ENCODE measurements at regions not wholly inside any gene's neighbourhood (a gene's known extent, or its start where the extent isn't known, plus 50 kb on each side); places are given as distances from the start of the nearest gene placed in this dataset.

- no peak for DNase-seq (ENCODE audit: low read depth, low spot score)
Observed at GRCh38 chr1:192862271-192862670, 53.4 kb downstream of the RGS2 start.

DNA sequence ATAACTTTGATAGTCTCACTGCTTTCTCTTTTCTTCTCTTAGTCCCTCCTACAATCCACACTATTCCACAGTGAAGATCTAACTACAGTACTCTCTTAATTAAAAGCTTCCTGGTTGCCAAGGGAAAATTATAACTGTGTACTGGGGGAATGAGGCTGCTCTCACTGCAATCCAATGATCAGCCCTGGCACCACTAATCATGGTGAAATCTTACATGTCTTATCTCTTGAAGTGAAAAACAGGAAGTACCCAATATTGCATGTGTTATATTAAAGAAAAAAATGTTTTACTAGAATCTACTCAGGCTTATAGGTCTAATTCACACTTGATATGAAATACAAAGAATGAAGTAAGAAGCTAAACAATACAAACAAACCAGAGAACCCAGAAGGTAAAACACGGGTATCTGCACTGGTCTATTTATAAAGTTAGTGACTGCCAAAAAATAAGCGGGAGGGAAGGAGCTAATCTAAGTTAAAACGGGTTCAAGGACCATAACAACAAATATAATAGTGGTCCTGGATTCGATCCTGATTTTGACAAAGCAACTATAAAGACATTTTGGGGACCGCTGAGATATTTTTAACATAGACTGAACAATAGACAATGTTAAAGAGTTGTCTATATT, 57.5 kb downstream of the RGS2 start:
- Histone ChIP-seq H3K36me3 (ENCODE audit: insufficient read depth, insufficient read length, low read length) (no peaks in the 10 kb centered on the region), H3K9ac (ENCODE audit: insufficient read length, low read depth) (no peak overlapping the region), H3K9me3 (ENCODE audit: insufficient read depth, low read length) (no peaks in the 10 kb centered on the region), H3K27me3 (ENCODE audit: insufficient read depth, insufficient read length) (no peaks in the 10 kb centered on the region), H3K4me3 (ENCODE audit: insufficient read length, low read depth) (no peak overlapping the region), H3K4me1 (ENCODE audit: insufficient read depth, insufficient read length) (no peaks in the 10 kb centered on the region)
- no peak for DNase-seq (ENCODE audit: low read depth, low spot score)
- TF ChIP-seq ZNF274 (IDR thresholded peaks at IDR 0.05; ENCODE audit: low read depth, low read length) = no peak
- TF ChIP-seq YY1 (IDR thresholded peaks at IDR 0.05; ENCODE audit: insufficient read depth, insufficient read length) = no peak
- TF ChIP-seq SUZ12 (IDR thresholded peaks at IDR 0.05; ENCODE audit: extremely low read depth, insufficient read depth, insufficient read length) = no peak

More at GRCh38 chr1:192862271-192862670, 53.4 kb downstream of the RGS2 start:
- H3K4me1 ChIP-seq (ENCODE audit: insufficient read depth, insufficient read length) = no peaks in the 10 kb centered on the region
- H3K27me3 ChIP-seq (ENCODE audit: insufficient read depth, insufficient read length) = no peaks in the 10 kb centered on the region
- TF ChIP-seq SUZ12 (IDR thresholded peaks at IDR 0.05; ENCODE audit: extremely low read depth, insufficient read depth, insufficient read length) = no peak
- no peak for TF ChIP-seq ZNF274 (IDR thresholded peaks at IDR 0.05; ENCODE audit: low read depth, low read length)
- no peak for TF ChIP-seq YY1 (IDR thresholded peaks at IDR 0.05; ENCODE audit: insufficient read depth, insufficient read length)
- H3K9me3 ChIP-seq (ENCODE audit: insufficient read depth, low read length) = no peaks in the 10 kb centered on the region; the same call in 1 of the 2 replicates
- no peak overlapping the region for H3K4me3 ChIP-seq (ENCODE audit: insufficient read length, low read depth)
- H3K36me3 ChIP-seq (ENCODE audit: insufficient read depth, insufficient read length, low read length) = no peaks in the 10 kb centered on the region
- no peak overlapping the region for H3K9ac ChIP-seq (ENCODE audit: insufficient read length, low read depth)

DNA sequence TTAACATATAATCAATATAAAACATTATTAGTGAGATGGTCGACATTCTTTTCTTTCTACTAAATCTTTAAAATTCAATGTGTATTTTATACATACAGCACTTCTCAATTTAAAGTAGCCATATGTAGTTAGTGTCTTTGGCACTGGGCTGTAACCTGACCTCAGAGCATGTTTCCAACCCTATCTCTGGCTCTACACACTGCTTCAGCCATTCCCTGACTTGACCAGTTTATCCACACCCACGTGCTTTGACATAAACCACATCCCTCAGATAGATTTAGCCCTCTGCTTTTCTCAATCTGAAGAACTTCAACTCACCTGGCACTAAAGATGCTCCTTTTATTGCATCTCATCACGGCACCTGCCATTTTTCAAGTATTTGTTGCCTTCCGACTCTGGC, 58.3 kb downstream of the RGS2 start:
- H3K36me3 ChIP-seq (ENCODE audit: insufficient read depth, insufficient read length, low read length) = no peaks in the 10 kb centered on the region
- H3K4me3 ChIP-seq (ENCODE audit: insufficient read length, low read depth) = no peak overlapping the region
- no peak for DNase-seq (ENCODE audit: low read depth, low spot score)
- H3K9me3 ChIP-seq (ENCODE audit: insufficient read depth, low read length) = no peaks in the 10 kb centered on the region
- no peak overlapping the region for H3K9ac ChIP-seq (ENCODE audit: insufficient read length, low read depth)
- no peaks in the 10 kb centered on the region for H3K27me3 ChIP-seq (ENCODE audit: insufficient read depth, insufficient read length)
- no peaks in the 10 kb centered on the region for H3K4me1 ChIP-seq (ENCODE audit: insufficient read depth, insufficient read length)
- TF ChIP-seq SUZ12 (IDR thresholded peaks at IDR 0.05; ENCODE audit: extremely low read depth, insufficient read depth, insufficient read length) (no peak), YY1 (IDR thresholded peaks at IDR 0.05; ENCODE audit: insufficient read depth, insufficient read length) (no peak), ZNF274 (IDR thresholded peaks at IDR 0.05; ENCODE audit: low read depth, low read length) (no peak)

GRCh38 chr1:192869308-192869940, 60.6 kb downstream of the RGS2 start:
- H3K4me3 ChIP-seq (ENCODE audit: insufficient read length, low read depth) = no peak overlapping the region
- TF ChIP-seq ZNF274 (IDR thresholded peaks at IDR 0.05; ENCODE audit: low read depth, low read length) (no peak), SUZ12 (IDR thresholded peaks at IDR 0.05; ENCODE audit: extremely low read depth, insufficient read depth, insufficient read length) (no peak), YY1 (IDR thresholded peaks at IDR 0.05; ENCODE audit: insufficient read depth, insufficient read length) (no peak)
- no peaks in the 10 kb centered on the region for H3K27me3 ChIP-seq (ENCODE audit: insufficient read depth, insufficient read length)
- H3K4me1 ChIP-seq (ENCODE audit: insufficient read depth, insufficient read length) = no peaks in the 10 kb centered on the region
- no peak for DNase-seq (ENCODE audit: low read depth, low spot score)
- H3K9ac ChIP-seq (ENCODE audit: insufficient read length, low read depth) = no peak overlapping the region
- H3K9me3 ChIP-seq (ENCODE audit: insufficient read depth, low read length) = no peaks in the 10 kb centered on the region
- H3K36me3 ChIP-seq (ENCODE audit: insufficient read depth, insufficient read length, low read length) = no peaks in the 10 kb centered on the region

- H3K4me3 ChIP-seq (ENCODE audit: insufficient read length, low read depth) = no peak overlapping the region
- no peak for TF ChIP-seq SUZ12 (IDR thresholded peaks at IDR 0.05; ENCODE audit: extremely low read depth, insufficient read depth, insufficient read length)
- TF ChIP-seq YY1 (IDR thresholded peaks at IDR 0.05; ENCODE audit: insufficient read depth, insufficient read length) = no peak
- TF ChIP-seq ZNF274 (IDR thresholded peaks at IDR 0.05; ENCODE audit: low read depth, low read length) = no peak
- H3K4me1 ChIP-seq (ENCODE audit: insufficient read depth, insufficient read length) = no peaks in the 10 kb centered on the region
- peaks cover 14% of the 10 kb centered on the region for H3K9me3 ChIP-seq (ENCODE audit: insufficient read depth, low read length)
- no peaks in the 10 kb centered on the region for H3K36me3 ChIP-seq (ENCODE audit: insufficient read depth, insufficient read length, low read length)
- H3K27me3 ChIP-seq (ENCODE audit: insufficient read depth, insufficient read length) = no peaks in the 10 kb centered on the region
- no peak overlapping the region for H3K9ac ChIP-seq (ENCODE audit: insufficient read length, low read depth)
- no peak for DNase-seq (ENCODE audit: low read depth, low spot score)
Observed at GRCh38 chr1:192872010-192872409, 63.2 kb downstream of the RGS2 start.

DNA sequence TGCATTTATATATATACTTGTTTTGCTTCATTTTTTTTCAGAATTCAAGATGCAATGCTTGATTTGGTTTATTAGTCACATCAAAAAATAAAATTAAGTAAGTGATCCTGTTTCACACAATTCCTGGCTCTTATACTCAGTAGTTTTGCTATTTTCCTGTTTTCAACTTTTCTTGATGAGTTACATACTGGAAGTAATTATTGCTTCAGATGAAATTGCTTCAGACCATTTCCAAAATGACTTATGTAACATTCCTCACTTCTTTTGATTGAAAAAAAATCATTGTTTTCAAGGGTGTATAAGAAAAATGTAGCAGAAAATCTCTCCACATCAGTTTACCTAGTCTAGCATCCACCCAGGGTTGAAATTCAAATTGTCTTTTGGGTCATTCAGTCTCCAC, 65.0 kb downstream of the RGS2 start:
- Histone ChIP-seq H3K9ac (ENCODE audit: insufficient read length, low read depth) (no peak overlapping the region), H3K36me3 (ENCODE audit: insufficient read depth, insufficient read length, low read length) (no peaks in the 10 kb centered on the region), H3K27me3 (ENCODE audit: insufficient read depth, insufficient read length) (no peaks in the 10 kb centered on the region), H3K4me3 (ENCODE audit: insufficient read length, low read depth) (no peak overlapping the region), H3K9me3 (ENCODE audit: insufficient read depth, low read length) (peaks cover 14% of the 10 kb centered on the region), H3K4me1 (ENCODE audit: insufficient read depth, insufficient read length) (no peaks in the 10 kb centered on the region)
- TF ChIP-seq ZNF274 (IDR thresholded peaks at IDR 0.05; ENCODE audit: low read depth, low read length) (no peak), SUZ12 (IDR thresholded peaks at IDR 0.05; ENCODE audit: extremely low read depth, insufficient read depth, insufficient read length) (no peak), YY1 (IDR thresholded peaks at IDR 0.05; ENCODE audit: insufficient read depth, insufficient read length) (no peak)
- DNase-seq (ENCODE audit: low read depth, low spot score) = no peak

GRCh38 chr1:192876633-192877032, 67.8 kb downstream of the RGS2 start:
- Histone ChIP-seq H3K4me3 (ENCODE audit: insufficient read length, low read depth) (no peak overlapping the region), H3K9ac (ENCODE audit: insufficient read length, low read depth) (no peak overlapping the region), H3K27me3 (ENCODE audit: insufficient read depth, insufficient read length) (no peaks in the 10 kb centered on the region), H3K9me3 (ENCODE audit: insufficient read depth, low read length) (peaks cover 14% of the 10 kb centered on the region), H3K4me1 (ENCODE audit: insufficient read depth, insufficient read length) (no peaks in the 10 kb centered on the region), H3K36me3 (ENCODE audit: insufficient read depth, insufficient read length, low read length) (no peaks in the 10 kb centered on the region)
- DNase-seq (ENCODE audit: low read depth, low spot score) = no peak
- TF ChIP-seq SUZ12 (IDR thresholded peaks at IDR 0.05; ENCODE audit: extremely low read depth, insufficient read depth, insufficient read length) = no peak
